ENCODE measurements at regions not wholly inside any gene's neighbourhood (a gene's known extent, or its start where the extent isn't known, plus 50 kb on each side); places are given as distances from the start of the nearest gene placed in this dataset.

DNA sequence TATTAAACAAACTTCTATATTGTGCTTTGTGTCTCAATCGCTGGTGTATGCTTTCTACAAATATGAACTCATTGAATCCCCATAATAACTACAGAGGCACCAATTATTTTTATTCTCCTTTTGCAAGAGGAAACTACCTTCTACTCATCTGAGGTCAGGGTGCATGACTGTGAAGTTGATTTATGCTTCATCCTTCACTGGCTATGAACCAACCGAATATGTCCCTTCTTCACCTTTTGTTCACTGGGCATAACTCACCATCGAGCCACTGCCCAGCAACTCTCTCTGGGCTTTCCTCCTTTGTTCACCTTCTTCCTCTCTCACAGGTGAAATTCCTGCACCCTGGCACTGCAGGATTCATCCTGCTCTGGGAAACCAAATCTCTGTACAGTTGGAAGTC, 61.3 kb upstream of the PFKP start (continued):
- TF ChIP-seq ZBTB49 (tag by site-specific recombination; IDR thresholded peaks at IDR 0.05; ENCODE audit: low read depth), result no peak
- no peak for TF ChIP-seq ZEB2 (tag by site-specific recombination; IDR thresholded peaks at IDR 0.05)
- TF ChIP-seq ZNF10 (tag by site-specific recombination; IDR thresholded peaks at IDR 0.05), result no peak
- TF ChIP-seq ZNF341 (tag by site-specific recombination; IDR thresholded peaks at IDR 0.05; ENCODE audit: low read depth), result no peak

- ChIA-PET CTCF (no interaction called here), POLR2A (no interaction called here)
- Histone ChIP-seq H3K27ac (ENCODE audit: extremely low read depth, low read depth, low read length) (no peak overlapping the region), H3K9me3 (ENCODE audit: control insufficient read depth, insufficient read depth, low read depth, low read length) (no peaks in the 10 kb centered on the region), H3K36me3 (ENCODE audit: control insufficient read depth in 2 of 2, insufficient read depth in 1 of 2, low read length in 2 of 2) (no peaks in the 10 kb centered on the region), H3K4me1 (ENCODE audit: control insufficient read depth, insufficient read depth, low read length) (no peaks in the 10 kb centered on the region), H3K4me3 (ENCODE audit: low read depth, low read length) (no peak overlapping the region)
- TF ChIP-seq MEIS1 (CRISPR knock-in tag; IDR thresholded peaks at IDR 0.05; ENCODE audit: borderline replicate concordance), result no peak
Observed at GRCh38 chr10:3002304-3002703, 65.0 kb upstream of the PFKP start.

- ChIA-PET POLR2A (no interaction called here), CTCF (interaction anchor here (0.6 to 1.7 kb wide), 3 partner anchors 43 to 1950 kb away, joined by 3 to 5 read pairs (median 3); no protein-coding TSS in a partner anchor)
- Histone ChIP-seq H3K4me1 (ENCODE audit: control insufficient read depth, insufficient read depth, low read length) (no peaks in the 10 kb centered on the region), H3K9me3 (ENCODE audit: control insufficient read depth, insufficient read depth, low read depth, low read length) (no peaks in the 10 kb centered on the region), H3K36me3 (ENCODE audit: control insufficient read depth in 2 of 2, insufficient read depth in 1 of 2, low read length in 2 of 2) (no peaks in the 10 kb centered on the region), H3K4me3 (ENCODE audit: low read depth, low read length) (no peak overlapping the region), H3K27ac (ENCODE audit: extremely low read depth, low read depth, low read length) (no peak overlapping the region)
- TF ChIP-seq ZNF404 (tag by site-specific recombination; IDR thresholded peaks at IDR 0.05) (no peak), ZNF311 (tag by site-specific recombination; IDR thresholded peaks at IDR 0.05; ENCODE audit: borderline replicate concordance) (no peak), HOXD13 (CRISPR knock-in tag; IDR thresholded peaks at IDR 0.05; ENCODE audit: borderline replicate concordance) (no peak), GLIS2 (tag by site-specific recombination; IDR thresholded peaks at IDR 0.05) (no peak), ZNF610 (tag by site-specific recombination; IDR thresholded peaks at IDR 0.05; ENCODE audit: borderline replicate concordance) (no peak)
Observed at GRCh38 chr10:3000048-3000447, 67.3 kb upstream of the PFKP start.

DNA sequence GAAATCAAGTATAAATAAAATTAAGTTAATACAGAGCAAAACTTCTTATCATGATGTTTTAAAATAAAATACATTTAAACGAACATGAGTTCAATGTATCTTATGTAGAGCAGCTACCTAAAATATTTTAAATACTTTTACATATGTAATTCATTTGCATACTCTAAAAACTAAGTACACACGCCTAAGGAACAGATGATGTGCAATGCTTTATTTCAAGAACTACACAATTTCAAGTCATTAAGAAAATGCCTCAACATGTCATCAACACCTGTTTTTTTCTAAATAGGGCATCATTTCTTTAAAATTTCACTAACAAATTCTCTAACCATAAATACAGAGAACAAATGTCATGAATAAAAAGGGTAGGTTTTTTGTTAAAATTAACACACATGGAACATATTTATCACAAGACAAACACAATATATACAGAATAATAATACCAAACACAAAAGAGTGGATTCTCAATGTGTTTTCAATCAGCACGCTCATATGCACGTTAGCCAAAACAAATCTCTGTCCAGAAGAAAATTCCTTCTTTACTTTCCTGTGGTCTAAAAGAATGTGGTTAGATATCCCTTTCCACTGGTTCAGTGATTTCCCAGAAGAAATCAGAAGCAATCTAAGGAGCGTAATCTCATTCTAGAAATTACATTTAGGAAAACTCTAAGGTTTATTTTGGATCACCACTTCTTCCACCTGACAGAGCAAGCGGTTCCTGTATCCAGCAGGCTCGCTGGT, 73.0 kb upstream of the PFKP start:
- Histone ChIP-seq H3K4me3 (ENCODE audit: low read depth, low read length) (no peak overlapping the region), H3K4me1 (ENCODE audit: control insufficient read depth, insufficient read depth, low read length) (no peaks in the 10 kb centered on the region), H3K36me3 (ENCODE audit: control insufficient read depth in 2 of 2, insufficient read depth in 1 of 2, low read length in 2 of 2) (no peaks in the 10 kb centered on the region), H3K9me3 (ENCODE audit: control insufficient read depth, insufficient read depth, low read depth, low read length) (no peaks in the 10 kb centered on the region), H3K27ac (ENCODE audit: extremely low read depth, low read depth, low read length) (no peak overlapping the region)
- ChIA-PET POLR2A (interaction anchor here (0.6 kb wide), 2 partner anchors 42 to 180 kb away, joined by 4 to 6 read pairs; no protein-coding TSS in a partner anchor), CTCF (no interaction called here)
- no peak for TF ChIP-seq ZNF211 (tag by site-specific recombination; IDR thresholded peaks at IDR 0.05; ENCODE audit: low read depth)
- TF ChIP-seq ZBTB8A (tag by site-specific recombination; IDR thresholded peaks at IDR 0.05), result no peak
- no peak for TF ChIP-seq ZNF404 (tag by site-specific recombination; IDR thresholded peaks at IDR 0.05)
- TF ChIP-seq ZBTB7A (tag by site-specific recombination; IDR thresholded peaks at IDR 0.05; ENCODE audit: low read depth), result no peak
- no peak for TF ChIP-seq SCRT1 (tag by site-specific recombination; IDR thresholded peaks at IDR 0.05; ENCODE audit: borderline replicate concordance)
- TF ChIP-seq ZNF624 (tag by site-specific recombination; IDR thresholded peaks at IDR 0.05), result no peak
- TF ChIP-seq, protein P1, sequence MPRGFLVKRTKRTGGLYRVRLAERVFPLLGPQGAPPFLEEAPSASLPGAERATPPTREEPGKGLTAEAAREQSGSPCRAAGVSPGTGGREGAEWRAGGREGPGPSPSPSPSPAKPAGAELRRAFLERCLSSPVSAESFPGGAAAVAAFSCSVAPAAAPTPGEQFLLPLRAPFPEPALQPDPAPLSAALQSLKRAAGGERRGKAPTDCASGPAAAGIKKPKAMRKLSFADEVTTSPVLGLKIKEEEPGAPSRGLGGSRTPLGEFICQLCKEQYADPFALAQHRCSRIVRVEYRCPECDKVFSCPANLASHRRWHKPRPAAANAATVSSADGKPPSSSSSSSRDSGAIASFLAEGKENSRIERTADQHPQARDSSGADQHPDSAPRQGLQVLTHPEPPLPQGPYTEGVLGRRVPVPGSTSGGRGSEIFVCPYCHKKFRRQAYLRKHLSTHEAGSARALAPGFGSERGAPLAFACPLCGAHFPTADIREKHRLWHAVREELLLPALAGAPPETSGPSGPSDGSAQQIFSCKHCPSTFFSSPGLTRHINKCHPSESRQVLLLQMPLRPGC (tag by site-specific recombination; IDR thresholded peaks at IDR 0.05), result no peak
- TF ChIP-seq ZNF555 (tag by site-specific recombination; conservative IDR thresholded peaks at IDR 0.05), result no peak
- TF ChIP-seq ZSCAN23 (tag by site-specific recombination; IDR thresholded peaks at IDR 0.05), result no peak
- no peak for TF ChIP-seq KLF16 (tag by site-specific recombination; IDR thresholded peaks at IDR 0.05)
